ENCODE measurements at regions not wholly inside any gene's neighbourhood (a gene's known extent, or its start where the extent isn't known, plus 50 kb on each side); places are given as distances from the start of the nearest gene placed in this dataset.

DNA sequence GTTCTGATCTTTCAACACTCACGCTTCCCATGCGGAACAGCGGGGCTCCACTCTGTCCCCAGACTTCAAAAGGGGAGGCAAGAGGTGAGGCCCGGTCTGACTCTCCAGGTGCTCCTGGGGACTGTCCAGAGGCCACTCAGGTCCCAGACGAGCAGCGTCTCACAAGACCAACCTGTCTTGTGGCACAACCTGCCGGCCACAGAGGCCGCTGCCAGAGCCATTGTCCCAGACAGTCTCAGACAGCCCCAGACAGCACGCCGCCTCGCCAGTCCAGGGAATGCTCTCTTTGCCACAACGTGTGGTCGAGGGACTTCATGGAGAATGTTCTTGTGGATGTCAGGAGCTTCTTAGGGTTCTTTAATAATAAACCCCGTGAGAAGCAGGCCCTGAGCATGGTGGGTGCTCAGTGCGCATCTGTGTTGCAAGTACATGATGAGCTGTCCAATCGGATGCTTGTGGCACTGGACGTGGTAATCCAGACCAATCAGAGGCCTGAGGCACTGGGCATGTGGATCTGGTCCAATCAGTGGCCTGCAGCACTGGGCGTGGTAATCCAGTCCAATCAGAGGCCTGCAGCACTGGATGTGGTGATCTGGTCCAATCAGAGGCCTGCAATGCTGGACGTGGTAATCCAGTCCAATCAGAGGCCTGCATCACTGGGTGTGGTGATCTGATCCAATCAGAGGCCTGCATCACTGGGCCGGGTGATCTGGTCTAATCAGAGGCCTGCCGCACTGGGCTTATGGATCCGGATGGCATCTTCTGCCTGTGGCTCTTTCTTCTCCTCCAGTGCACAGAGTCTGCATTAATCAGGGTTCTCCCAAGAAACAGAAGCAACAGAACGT, 76.4 kb downstream of the TMEM18 start:
- Mint-ChIP-seq H3K4me1 (peaks cover 47% of the 10 kb centered on the region), H3K27me3 (ENCODE audit: low read depth) (peaks cover 11% of the 10 kb centered on the region), H3K4me3 (no peak overlapping the region), H3K27ac (peak overlapping the region; percentile 9 to 66 (median 45)), H3K9me3 (no peaks in the 10 kb centered on the region), H3K36me3 (ENCODE audit: low read depth) (no peaks in the 10 kb centered on the region)
- TF ChIP-seq, protein P1, sequence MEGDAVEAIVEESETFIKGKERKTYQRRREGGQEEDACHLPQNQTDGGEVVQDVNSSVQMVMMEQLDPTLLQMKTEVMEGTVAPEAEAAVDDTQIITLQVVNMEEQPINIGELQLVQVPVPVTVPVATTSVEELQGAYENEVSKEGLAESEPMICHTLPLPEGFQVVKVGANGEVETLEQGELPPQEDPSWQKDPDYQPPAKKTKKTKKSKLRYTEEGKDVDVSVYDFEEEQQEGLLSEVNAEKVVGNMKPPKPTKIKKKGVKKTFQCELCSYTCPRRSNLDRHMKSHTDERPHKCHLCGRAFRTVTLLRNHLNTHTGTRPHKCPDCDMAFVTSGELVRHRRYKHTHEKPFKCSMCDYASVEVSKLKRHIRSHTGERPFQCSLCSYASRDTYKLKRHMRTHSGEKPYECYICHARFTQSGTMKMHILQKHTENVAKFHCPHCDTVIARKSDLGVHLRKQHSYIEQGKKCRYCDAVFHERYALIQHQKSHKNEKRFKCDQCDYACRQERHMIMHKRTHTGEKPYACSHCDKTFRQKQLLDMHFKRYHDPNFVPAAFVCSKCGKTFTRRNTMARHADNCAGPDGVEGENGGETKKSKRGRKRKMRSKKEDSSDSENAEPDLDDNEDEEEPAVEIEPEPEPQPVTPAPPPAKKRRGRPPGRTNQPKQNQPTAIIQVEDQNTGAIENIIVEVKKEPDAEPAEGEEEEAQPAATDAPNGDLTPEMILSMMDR (IDR thresholded peaks at IDR 0.05; ENCODE audit: unreplicated experiment in 3 of 3) = no peak

DNA sequence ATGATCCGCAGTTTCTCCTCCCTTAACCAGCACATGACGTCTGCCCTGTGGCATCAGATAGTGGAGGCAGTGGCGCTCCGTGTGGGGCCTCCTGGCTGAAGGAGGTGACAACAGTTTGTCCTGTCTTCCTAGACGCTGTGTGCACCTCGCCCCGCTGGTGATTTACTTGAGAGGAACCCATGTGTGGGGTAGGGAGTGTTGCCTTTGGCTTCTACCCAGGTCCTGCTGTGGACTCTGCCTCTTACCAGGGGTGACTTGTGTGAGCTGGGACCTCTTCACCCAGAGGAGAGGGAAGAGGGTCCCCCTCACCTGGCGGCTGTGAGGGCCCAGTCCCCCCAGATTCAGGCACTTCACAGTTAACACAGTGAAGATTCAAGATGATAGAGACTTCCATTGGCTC, 77.6 kb downstream of the TMEM18 start:
- Mint-ChIP-seq H3K27ac (peak overlapping the region in 2 of 3 experiments; percentile 42 to 58), H3K36me3 (ENCODE audit: low read depth) (no peaks in the 10 kb centered on the region), H3K4me1 (peaks cover 52% of the 10 kb centered on the region), H3K4me3 (peak overlapping the region in 2 of 3 experiments; percentile 28 to 61), H3K9me3 (no peaks in the 10 kb centered on the region), H3K27me3 (ENCODE audit: low read depth) (peaks cover 11% of the 10 kb centered on the region)
- TF ChIP-seq, protein P1 (IDR thresholded peaks at IDR 0.05; ENCODE audit: unreplicated experiment in 3 of 3) = no peak

DNA sequence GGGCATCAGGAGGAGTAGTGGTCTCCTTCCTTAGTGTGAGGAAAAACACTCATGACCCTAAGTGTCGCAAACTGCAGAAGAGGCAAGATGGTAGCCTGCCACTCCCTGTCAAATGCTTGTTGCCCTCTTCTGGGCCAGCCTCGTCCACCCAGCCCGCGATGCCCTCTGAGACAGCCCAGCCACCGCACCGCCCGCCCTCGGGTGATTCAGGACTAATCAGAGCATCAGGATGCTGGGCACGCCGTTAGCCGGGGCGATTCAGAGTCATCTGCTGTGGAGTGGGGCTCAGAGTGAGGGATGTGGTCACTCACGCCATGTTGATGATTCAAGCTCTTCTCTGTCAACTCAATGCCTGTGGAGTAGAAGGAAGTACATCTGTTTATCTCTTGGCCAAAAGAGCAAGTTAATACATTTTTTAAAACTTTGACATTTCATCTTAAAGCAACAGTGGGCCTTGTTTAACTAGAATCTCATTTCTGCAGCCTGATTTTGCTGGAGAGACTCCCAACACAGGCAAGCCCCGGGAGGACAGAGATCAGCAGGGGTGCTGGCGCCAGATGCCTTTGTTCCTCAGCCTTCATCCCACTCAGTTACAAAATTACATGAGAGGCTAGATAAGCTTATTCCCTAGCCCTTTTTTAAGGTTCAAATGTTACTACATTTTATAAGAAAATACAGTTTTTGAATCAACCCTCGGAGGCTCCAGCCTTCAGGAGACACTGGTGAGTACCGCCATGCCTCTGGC, 79.0 kb downstream of the TMEM18 start:
- no peaks in the 10 kb centered on the region for H3K36me3 Mint-ChIP-seq (ENCODE audit: low read depth)
- no peaks in the 10 kb centered on the region for H3K9me3 Mint-ChIP-seq
- TF ChIP-seq, protein P1 (IDR thresholded peaks at IDR 0.05; ENCODE audit: unreplicated experiment in 3 of 3) = no peak
- H3K4me1 Mint-ChIP-seq = peaks cover 52% of the 10 kb centered on the region
- H3K4me3 Mint-ChIP-seq = peak overlapping the region in 2 of 3 experiments; percentile 13 to 50
- peak overlapping the region; percentile 14 to 93 (median 87) for H3K27ac Mint-ChIP-seq
- peaks cover 11% of the 10 kb centered on the region for H3K27me3 Mint-ChIP-seq (ENCODE audit: low read depth)

DNA sequence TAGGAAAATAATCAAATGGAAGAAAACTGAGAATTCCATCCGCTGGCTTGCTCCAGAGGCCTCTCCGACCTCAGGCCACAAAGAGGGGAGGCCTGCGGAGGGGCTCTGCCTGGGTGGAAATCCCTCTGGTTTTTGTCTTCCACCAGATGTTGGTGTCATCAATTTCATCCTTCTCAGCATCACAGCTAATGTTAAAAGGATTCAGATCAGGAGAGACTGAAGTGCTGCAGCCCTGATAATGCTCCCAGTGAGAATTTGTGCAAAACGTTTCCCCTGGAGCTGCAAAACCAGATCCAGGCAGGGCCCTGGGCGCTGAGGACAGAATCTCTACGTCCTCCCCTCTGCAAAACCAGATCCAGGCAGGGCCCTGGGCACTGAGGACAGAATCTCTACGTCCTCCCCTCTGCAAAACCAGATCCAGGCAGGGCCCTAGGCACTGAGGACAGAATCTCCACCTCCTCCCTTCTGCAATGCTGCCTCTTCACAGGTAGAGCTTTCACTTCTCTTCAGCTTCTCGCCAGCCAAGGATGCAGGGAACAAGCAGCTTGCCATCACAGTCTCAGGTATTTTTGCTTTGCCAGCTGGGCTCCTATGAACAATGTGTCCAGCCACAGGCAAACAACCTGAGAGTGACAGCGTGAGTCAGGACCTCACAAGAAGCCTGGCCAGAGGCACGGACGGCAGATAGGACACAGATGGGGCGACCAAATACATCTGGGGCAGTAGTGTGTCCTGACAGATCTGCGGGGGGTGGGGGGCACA, 81.2 kb downstream of the TMEM18 start:
- Mint-ChIP-seq H3K4me1 (peaks cover 44% of the 10 kb centered on the region), H3K27me3 (ENCODE audit: low read depth) (peaks cover 11% of the 10 kb centered on the region), H3K9me3 (no peaks in the 10 kb centered on the region), H3K4me3 (no peak overlapping the region), H3K27ac (peak overlapping the region in 2 of 3 experiments; percentile 28 to 51), H3K36me3 (ENCODE audit: low read depth) (no peaks in the 10 kb centered on the region)
- TF ChIP-seq, protein P1 (IDR thresholded peaks at IDR 0.05; ENCODE audit: unreplicated experiment in 3 of 3) = no peak

DNA sequence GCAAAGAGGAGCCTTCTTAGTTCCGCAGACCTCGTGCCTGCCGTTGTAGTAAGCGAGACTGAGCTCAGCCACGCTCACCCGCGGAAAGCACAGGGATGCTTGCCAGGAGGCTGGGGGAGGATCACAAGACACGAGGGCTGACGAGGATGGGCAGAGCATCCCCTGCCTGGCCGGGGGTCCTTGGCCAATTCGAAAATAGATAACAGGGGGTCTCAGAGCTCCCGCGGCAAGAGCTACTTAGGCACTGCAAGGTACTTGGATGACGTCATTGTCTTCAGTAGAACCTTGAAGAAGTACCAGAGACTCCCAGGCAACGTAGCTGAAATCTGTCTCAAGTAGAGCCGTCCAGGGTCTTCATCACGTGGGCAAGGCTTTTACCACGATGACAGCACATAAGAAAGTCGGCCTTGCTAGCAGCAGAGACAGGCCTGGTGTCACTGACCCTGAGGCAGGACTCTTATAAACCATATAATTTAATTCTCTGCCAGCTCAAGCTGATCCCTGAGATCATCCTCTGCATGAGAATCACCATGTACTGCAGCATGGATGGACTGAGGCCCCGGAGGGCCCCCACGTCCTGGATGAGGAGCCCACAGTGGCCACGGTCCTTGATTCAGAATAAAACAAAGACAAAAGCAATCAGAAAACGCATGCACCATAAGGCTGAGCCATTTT, 81.9 kb downstream of the TMEM18 start:
- Mint-ChIP-seq H3K27ac (peak overlapping the region in 1 of 3 experiments; percentile 28), H3K9me3 (no peaks in the 10 kb centered on the region)

More for the DNA sequence above, 81.9 kb downstream of the TMEM18 start:
- H3K4me3 Mint-ChIP-seq = no peak overlapping the region
- TF ChIP-seq, protein P1 (IDR thresholded peaks at IDR 0.05; ENCODE audit: unreplicated experiment in 3 of 3) = no peak
- peaks cover 44% of the 10 kb centered on the region for H3K4me1 Mint-ChIP-seq
- H3K27me3 Mint-ChIP-seq (ENCODE audit: low read depth) = peaks cover 15% of the 10 kb centered on the region
- H3K36me3 Mint-ChIP-seq (ENCODE audit: low read depth) = no peaks in the 10 kb centered on the region
